Fibroblast of gingiva (primary cell): ENCODE measurements at regions not wholly inside any gene's neighbourhood (a gene's known extent, or its start where the extent isn't known, plus 50 kb on each side); places are given as distances from the start of the nearest gene placed in this dataset.
A peak's percentile ranks its signal among the peaks of the same experiment; 100 is the strongest.
"Not testable (repeated sequence)": the region's sequence is repeated elsewhere in the genome, so short reads cannot be mapped to it uniquely, and the experiment has no call there.

Experiments
- DNase-seq: peaks from one replicate; pipeline ENCODE4 v3.0.0-alpha.2; 2011; ENCODE audit warnings: low read depth

DNA sequence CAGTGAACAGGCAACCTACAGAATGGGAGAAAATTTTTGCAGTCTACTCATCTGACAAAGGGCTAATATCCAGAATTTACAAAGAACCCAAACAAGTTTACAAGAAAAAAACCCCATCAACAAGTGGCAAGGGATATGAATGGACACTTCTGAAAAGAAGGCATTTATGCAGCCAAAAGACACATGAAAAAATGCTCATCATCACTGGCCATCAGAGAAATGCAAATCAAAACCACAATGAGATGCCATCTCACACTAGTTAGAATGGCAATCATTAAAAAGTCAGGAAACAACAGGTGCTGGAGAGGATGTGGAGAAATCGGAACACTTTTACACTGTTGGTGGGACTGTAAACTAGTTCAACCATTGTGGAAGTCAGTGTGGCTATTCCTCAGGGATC, 80.3 kb downstream of the ZNF474 start:
- not testable (repeated sequence) for DNase-seq

DNA sequence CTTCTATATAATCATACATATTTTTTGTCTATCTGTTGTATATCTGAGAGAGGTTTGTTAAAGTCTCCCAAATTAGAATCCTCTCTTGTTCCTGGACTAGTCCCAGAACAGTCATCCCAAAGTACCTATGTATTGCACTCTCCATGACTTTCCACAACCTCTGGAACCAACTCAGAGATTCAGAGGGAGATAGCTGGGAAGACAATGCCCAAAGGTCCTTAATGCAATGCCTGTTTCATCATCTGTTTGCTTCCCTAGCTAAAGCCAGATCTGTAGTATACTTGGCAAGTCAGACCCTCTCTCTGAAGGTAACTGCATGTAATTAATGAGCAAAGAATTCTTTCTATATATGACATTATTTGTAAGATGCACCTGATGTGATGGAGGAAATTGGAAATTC, 89.4 kb downstream of the ZNF474 start:
- no peak for DNase-seq

- DNase-seq, result no peak
These were observed 90.3 kb downstream of the ZNF474 start for GRCh38 chr5:122219436-122220166.

- DNase-seq, result no peak
These were observed 91.2 kb downstream of the ZNF474 start for GRCh38 chr5:122220511-122220910.

- no peak for DNase-seq
These were observed 90.2 kb upstream of the SNCAIP start for GRCh38 chr5:122221857-122222256.

DNA sequence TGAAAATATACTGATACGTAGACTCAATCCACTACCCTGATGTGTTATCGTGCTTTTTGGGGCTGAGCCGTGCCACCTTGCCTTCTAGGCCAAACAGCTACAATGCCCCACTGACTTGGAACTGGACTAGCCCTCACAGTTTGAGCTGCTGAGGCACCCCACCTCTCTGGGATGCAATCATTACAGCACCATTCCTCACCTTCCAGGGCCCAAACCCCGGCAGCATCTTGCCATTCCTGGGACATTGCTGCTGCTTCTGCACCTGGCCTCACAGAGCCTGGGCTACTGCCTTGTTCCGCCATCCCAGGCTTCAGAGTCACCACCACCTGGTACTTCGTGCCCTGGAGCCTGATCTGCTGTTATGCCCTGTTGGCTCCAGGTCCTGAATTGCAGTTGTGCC, 89.5 kb upstream of the SNCAIP start:
- no peak for DNase-seq

DNA sequence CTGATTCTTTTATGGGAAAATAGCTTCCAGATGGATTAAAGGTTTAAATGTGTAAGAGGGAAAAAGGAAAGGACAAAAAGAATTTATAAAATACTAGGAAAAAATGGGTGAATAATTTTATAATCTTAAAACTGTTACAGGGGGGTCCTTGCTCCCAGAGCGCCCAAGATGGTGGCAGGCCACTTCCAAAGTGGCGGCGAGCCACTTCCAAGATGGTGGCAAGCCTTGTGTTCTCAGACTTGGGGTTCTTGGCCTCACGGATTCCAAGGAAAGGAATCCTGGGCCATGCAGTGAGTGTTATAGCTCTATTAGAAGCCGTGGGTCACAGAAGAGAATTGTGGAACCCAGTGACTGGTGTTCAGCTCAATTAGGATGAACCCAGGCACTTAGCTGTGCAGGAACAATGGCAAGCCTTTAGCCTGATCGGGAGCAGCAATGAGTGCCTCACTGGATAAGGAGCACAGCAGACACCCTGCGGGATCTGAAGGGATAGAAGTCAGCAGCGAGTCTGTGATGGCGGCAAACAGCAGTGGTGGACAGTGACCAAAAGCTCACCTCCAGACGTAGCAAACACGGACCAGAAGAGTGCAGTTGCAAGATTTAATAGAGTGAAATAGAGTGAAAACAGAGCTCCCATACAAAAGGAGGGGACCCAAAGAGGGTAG, 83.2 kb upstream of the SNCAIP start:
- DNase-seq, result no peak

- DNase-seq, result no peak
These were observed 82.5 kb upstream of the SNCAIP start for GRCh38 chr5:122229551-122229950.

DNA sequence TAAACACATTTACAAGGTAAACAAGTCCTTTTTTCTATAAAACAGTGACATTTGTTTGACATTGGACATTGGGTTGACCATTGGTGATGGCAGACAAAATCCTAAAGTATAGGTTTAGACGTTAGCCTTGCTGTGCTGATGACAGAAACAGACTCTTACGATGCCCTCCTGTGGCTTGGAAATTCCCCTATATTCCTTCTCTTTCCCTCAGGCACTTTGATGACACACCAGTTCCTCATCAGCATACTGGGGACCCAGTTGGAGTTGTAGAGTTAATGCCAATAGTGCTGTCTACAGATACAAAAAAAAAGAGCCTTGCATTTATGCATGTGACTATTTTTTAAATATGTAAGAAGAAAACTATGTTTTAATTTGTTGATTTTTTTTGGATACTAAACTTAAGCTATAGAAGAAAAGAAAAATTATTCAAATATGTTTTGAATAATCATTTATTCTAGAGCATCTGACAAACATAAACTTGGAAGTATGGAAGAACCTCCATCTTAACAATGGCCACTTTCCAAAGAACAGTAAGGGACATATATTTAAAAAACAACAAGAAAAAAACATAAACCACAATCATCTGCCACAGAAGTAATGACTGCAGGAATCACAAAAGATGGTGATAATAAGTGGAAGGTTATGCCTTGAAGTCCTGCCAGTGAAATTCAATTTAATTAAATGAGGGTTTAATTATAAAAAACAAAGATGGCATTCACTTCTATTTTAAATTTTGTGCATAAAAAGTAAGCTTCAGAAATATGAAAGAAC, 75.6 kb upstream of the SNCAIP start:
- no peak for DNase-seq

- no peak for DNase-seq
These were observed 74.1 kb upstream of the SNCAIP start for GRCh38 chr5:122237906-122238305.

DNA sequence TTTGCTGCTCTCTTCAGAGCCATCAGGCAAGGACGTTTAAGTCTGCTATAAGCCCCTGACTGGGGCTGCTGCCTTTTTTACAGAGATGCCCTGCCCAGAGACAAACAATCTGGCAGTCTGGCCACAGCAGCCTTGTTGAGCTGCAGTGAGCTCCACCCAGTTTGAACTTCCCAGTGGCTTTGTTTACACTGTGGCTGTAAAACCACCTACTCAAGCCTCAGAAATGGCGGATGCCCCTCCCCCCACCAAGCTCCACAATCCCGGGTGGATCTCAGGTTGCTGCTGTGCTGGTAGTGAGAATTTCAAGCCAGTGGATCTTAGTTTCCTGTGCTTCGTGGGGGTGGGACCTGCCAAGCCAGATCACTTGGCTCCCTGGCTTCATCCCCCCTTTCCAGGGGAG, 59.7 kb upstream of the SNCAIP start:
- no peak for DNase-seq

GRCh38 chr5:122253794-122254193, 58.2 kb upstream of the SNCAIP start:
- no peak for DNase-seq

DNA sequence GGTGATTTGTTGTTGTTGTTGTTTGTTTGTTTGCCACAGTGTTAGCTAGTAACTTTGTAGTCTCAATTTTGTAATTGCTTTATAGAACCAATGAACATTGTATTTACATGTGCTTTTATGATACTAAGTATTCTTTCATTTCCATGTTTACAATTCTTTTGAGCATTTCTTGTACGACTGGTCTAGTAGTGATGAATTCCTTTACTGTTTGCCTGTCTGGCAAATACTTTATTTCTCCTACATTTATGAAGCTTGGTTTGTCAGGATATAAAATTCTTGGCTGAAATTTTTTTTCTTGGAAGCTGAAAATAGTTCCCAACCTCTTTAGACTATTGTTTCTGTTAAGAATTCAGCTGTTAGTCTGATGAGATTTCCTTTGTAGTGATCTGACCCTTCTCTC, 55.6 kb upstream of the SNCAIP start:
- no peak for DNase-seq

DNA sequence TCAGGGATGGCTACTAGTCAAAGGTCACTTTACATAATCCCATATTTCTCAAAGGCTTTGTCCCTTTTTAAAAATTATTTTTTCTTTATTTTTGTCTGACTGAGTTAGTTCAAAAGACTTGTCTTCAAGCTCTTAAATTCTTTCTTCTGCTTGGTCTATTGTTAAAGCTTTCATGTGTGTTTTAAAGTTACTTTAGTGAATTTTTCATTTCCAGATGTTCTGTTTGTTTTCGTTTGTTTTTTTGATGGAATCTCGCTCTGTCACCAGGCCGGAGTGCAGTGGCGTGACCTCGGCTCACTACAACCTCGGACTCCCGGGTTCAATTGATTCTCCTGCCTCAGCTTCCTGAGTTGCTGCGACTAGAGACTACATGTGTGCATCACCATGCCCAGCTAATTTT, 55.0 kb upstream of the SNCAIP start:
- DNase-seq, result no peak

GRCh38 chr5:122258241-122258640, 53.8 kb upstream of the SNCAIP start:
- no peak for DNase-seq

DNA sequence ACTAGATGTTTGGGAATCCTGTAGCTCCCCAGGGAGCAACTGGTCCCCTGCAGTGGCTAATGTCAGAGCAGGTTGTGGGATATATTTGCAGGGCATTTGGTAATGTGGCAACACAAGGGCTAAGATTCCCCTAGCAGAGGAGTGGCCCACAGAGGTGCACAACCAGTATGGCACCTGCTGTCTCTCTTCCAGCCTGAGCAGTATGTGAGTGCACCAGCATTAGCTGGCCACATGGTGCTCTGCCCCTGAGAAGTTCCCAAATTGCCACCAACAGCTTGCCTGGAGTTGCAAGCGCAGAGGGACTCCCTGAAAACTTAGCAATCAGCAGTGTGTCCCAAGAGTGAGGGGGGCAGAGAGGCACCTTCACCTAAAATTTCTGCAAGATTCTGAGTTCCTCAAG, 53.2 kb upstream of the SNCAIP start:
- no peak for DNase-seq

- peak; percentile 48 for DNase-seq
These were observed 52.0 kb upstream of the SNCAIP start for GRCh38 chr5:122259995-122260394.

GRCh38 chr5:122262103-122262502, 49.9 kb upstream of the SNCAIP start:
- DNase-seq, result peak; percentile 46
